ENCODE measurements at regions not wholly inside any gene's neighbourhood (a gene's known extent, or its start where the extent isn't known, plus 50 kb on each side); places are given as distances from the start of the nearest gene placed in this dataset.

DNA sequence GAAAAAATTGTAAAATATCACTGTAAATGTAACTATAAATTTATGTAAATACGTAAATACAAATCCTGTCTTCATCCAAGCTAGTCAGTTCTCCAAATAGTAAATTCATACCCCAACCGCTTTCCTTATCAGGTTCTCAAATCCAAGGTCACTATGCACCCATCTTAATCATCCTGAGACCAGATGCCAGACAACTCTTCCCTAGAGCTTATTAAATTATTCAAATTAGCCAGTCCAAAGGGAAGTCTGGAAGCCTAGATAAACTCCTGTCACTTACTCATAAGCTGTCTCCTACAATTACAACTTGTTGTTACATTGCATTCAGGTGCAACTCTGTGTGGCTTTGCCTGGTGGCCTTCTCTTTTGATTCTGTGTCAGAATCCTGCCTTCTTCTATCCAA lies 836.1 kb upstream of the PCDH20 start:
- Histone ChIP-seq H3K27me3 (ENCODE audit: low read depth) (no peaks in the 10 kb centered on the region), H3K4me1 (no peaks in the 10 kb centered on the region), H3K9me3 (no peaks in the 10 kb centered on the region), H3K27ac (no peak overlapping the region), H3K4me3 (no peak overlapping the region), H3K36me3 (no peaks in the 10 kb centered on the region)
- intact Hi-C loops (cut with DNase I): no loop called here
- ATAC-seq: no peak
- DNase-seq: no peak
- TF ChIP-seq, protein P1, sequence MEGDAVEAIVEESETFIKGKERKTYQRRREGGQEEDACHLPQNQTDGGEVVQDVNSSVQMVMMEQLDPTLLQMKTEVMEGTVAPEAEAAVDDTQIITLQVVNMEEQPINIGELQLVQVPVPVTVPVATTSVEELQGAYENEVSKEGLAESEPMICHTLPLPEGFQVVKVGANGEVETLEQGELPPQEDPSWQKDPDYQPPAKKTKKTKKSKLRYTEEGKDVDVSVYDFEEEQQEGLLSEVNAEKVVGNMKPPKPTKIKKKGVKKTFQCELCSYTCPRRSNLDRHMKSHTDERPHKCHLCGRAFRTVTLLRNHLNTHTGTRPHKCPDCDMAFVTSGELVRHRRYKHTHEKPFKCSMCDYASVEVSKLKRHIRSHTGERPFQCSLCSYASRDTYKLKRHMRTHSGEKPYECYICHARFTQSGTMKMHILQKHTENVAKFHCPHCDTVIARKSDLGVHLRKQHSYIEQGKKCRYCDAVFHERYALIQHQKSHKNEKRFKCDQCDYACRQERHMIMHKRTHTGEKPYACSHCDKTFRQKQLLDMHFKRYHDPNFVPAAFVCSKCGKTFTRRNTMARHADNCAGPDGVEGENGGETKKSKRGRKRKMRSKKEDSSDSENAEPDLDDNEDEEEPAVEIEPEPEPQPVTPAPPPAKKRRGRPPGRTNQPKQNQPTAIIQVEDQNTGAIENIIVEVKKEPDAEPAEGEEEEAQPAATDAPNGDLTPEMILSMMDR (IDR thresholded peaks at IDR 0.05): no peak

DNA sequence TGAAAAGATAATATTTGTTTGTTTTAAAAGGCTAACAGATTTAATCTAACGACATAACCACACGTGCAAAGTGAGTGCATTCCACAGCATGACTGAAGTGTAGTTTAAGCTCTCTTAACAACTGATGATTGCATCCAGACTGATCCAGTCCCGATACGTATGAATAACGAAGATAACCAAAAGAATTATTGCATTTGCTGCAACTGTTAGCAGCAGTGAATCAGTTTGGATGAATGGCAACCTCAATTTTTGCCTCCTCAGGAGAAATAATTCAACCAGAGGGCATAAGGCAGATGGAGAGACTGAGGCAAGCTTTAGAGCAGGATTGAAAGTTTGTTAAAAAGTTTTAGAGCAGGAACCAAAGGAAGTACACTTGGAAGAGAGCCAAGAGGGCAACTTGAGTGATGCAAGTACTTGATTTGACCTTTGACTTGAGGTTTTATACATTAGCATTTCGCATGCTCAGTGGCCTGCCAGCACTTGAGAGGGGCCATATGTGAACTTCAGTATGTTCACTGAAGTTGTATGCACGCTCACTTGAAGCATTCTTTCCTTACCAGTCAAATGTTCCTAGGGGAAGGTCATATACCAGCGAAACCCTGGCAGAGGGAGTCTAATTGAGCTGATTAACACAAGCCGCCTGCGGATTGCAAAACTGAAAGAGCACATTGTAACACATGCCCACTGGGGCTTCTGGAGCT lies 835.0 kb upstream of the PCDH20 start:
- no peaks in the 10 kb centered on the region for H3K27me3 ChIP-seq (ENCODE audit: low read depth)
- DNase-seq (no peak), ATAC-seq (no peak)
- intact Hi-C loops (cut with DNase I): no loop called here
- TF ChIP-seq, protein P1 (IDR thresholded peaks at IDR 0.05): no peak
- no peak overlapping the region for H3K27ac ChIP-seq
- H3K36me3 ChIP-seq: no peaks in the 10 kb centered on the region
- H3K4me1 ChIP-seq: no peaks in the 10 kb centered on the region
- no peaks in the 10 kb centered on the region for H3K9me3 ChIP-seq
- no peak overlapping the region for H3K4me3 ChIP-seq

- TF ChIP-seq, protein P1 (IDR thresholded peaks at IDR 0.05): no peak
- no peak overlapping the region for H3K4me3 ChIP-seq
- H3K27me3 ChIP-seq (ENCODE audit: low read depth): no peaks in the 10 kb centered on the region
- ATAC-seq: no peak
- H3K27ac ChIP-seq: no peak overlapping the region
- no peaks in the 10 kb centered on the region for H3K9me3 ChIP-seq
- H3K4me1 ChIP-seq: no peaks in the 10 kb centered on the region
- intact Hi-C loops (cut with DNase I): no loop called here
- no peaks in the 10 kb centered on the region for H3K36me3 ChIP-seq
- no peak for DNase-seq
These were observed 830.9 kb upstream of the PCDH20 start for GRCh38 chr13:62246581-62246980.

- TF ChIP-seq, protein P1 (IDR thresholded peaks at IDR 0.05): no peak
- intact Hi-C loops (cut with DNase I): no loop called here
These were observed 827.5 kb upstream of the PCDH20 start for GRCh38 chr13:62243106-62243505.

DNA sequence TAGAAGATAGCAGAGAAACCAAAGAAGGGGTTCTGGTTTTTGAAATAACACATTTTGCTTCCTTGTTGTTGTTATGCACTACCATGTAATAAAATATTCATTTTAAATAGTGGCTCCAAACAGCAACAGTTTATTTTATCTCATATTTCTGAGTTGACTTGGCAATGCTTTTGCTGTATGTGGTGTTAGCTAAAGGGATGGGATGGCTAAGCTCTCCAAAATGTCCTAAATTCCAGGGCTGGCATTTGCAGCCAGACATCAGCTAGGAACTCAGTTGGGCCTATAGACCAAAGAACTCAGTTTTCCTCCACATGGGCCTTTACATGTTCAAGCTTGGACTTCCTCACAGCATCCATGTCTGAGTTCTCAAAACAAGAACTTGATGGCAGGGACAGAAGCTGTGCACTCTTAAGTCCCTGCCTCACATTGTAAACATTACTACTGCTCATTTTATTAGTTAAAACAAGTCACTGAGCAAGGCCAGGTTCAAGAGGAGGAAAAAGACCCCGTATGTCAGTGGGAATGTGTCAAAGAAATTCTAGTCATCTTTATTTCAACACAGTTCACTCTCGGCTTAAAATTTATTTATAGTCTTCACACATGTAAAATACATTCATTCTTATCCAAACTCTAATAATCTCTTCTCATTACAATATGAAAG lies 819.3 kb upstream of the PCDH20 start:
- TF ChIP-seq, protein P1 (IDR thresholded peaks at IDR 0.05): no peak
- no peak for DNase-seq
- Histone ChIP-seq H3K27ac (no peak overlapping the region), H3K4me1 (no peaks in the 10 kb centered on the region), H3K36me3 (no peaks in the 10 kb centered on the region), H3K27me3 (ENCODE audit: low read depth) (no peaks in the 10 kb centered on the region), H3K4me3 (no peak overlapping the region), H3K9me3 (no peaks in the 10 kb centered on the region)
- intact Hi-C loops (cut with DNase I): no loop called here
- ATAC-seq: no peak

More at GRCh38 chr13:62243106-62243505, 827.5 kb upstream of the PCDH20 start:
- no peak for DNase-seq
- no peak for ATAC-seq
- Histone ChIP-seq H3K36me3 (no peaks in the 10 kb centered on the region), H3K9me3 (no peaks in the 10 kb centered on the region), H3K27me3 (ENCODE audit: low read depth) (no peaks in the 10 kb centered on the region), H3K4me1 (no peaks in the 10 kb centered on the region), H3K27ac (no peak overlapping the region), H3K4me3 (no peak overlapping the region)

Measured in lower lobe of right lung (tissue), 2 donors.